Brain microvascular endothelial cell (primary cell): ENCODE measurements at regions not wholly inside any gene's neighbourhood (a gene's known extent, or its start where the extent isn't known, plus 50 kb on each side); places are given as distances from the start of the nearest gene placed in this dataset.

Experiments used
- DNase-seq: peaks from one replicate; pipeline ENCODE4 v3.0.0-alpha.2; 2020
- H3K27ac ChIP-seq: fragments of 250-450 bp; sonication (Bioruptor Pico); 2 replicates; pipeline ENCODE4 v1.5.1; 2020; ENCODE audit warnings: mild to moderate bottlenecking, moderate library complexity
- H3K27me3 ChIP-seq: fragments of 250-450 bp; sonication (Bioruptor Pico); replicated peaks from 2 replicates; pipeline ENCODE4 v1.5.1; 2020; ENCODE audit warnings: mild to moderate bottlenecking
- H3K36me3 ChIP-seq: fragments of 250-450 bp; sonication (Bioruptor Pico); replicated peaks from 2 replicates; pipeline ENCODE4 v1.5.1; 2020; ENCODE audit warnings: mild to moderate bottlenecking
- H3K4me3 ChIP-seq: 2 replicates; pipeline ENCODE4 v1.5.1; 2011; ENCODE audit warnings: low read depth, mild to moderate bottlenecking, control low read depth, low read length, moderate library complexity
- in situ Hi-C: cut with HindIII; loops from 2 replicates; pipeline ENCODE4 v1.10.0; 2017; ENCODE audit warnings: low sequenced_read_pairs, low pct_ligation_motif_present
- TF ChIP-seq, protein P1 (sequence below): IDR thresholded peaks from 2 replicates; pipeline ENCODE4 v1.5.1; 2011; ENCODE audit warnings: low read depth, mild to moderate bottlenecking, moderate library complexity, low read length, control low read depth, inconsistent platforms; ENCODE audit errors: missing control alignments

DNA sequence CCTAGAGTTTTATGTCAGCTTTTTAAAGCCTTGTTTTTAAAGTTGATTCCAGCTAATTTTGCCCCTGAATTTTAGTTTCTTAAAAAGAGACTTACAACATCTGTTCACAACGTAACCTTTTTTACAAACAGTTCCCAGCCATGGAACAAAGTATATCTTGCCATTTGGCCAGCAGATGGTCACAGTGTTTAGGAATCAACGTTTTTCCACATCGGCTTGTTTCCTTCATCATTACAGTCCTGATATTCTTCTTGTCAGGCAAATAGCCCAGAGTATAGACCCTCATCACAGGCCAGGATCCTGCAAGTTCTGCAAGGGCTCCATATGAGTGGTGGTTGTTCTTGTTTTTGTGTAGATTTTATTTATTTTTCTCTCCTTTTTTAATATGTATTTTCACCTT lies 341.7 kb upstream of the HTR1E start:
- H3K4me3 ChIP-seq = no peak overlapping the region
- H3K27ac ChIP-seq = no peak overlapping the region
- in situ Hi-C loops = no loop called here
- H3K27me3 ChIP-seq = no peaks in the 10 kb centered on the region
- H3K36me3 ChIP-seq = no peaks in the 10 kb centered on the region
- TF ChIP-seq, protein P1, sequence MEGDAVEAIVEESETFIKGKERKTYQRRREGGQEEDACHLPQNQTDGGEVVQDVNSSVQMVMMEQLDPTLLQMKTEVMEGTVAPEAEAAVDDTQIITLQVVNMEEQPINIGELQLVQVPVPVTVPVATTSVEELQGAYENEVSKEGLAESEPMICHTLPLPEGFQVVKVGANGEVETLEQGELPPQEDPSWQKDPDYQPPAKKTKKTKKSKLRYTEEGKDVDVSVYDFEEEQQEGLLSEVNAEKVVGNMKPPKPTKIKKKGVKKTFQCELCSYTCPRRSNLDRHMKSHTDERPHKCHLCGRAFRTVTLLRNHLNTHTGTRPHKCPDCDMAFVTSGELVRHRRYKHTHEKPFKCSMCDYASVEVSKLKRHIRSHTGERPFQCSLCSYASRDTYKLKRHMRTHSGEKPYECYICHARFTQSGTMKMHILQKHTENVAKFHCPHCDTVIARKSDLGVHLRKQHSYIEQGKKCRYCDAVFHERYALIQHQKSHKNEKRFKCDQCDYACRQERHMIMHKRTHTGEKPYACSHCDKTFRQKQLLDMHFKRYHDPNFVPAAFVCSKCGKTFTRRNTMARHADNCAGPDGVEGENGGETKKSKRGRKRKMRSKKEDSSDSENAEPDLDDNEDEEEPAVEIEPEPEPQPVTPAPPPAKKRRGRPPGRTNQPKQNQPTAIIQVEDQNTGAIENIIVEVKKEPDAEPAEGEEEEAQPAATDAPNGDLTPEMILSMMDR = no peak
- no peak for DNase-seq

DNA sequence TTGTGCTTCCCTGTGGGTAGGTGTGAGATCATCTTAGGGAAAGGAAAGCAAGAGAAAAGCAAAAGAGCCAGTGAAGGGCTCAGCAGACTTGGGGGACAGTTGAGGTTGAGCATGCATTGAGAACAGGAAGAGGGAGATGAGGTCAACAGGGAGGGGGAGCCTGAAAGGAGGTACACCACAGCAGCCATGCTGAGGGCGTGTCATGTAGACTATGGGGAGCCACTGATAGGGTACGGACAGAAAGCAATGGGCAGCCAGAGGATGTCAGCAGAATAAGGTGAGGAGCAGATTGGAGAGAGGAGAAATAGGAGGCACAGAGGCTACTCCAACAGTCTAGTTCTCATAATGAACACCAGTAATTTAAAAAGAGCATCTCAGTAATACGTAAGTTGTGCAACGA lies 351.1 kb upstream of the HTR1E start:
- DNase-seq = no peak
- TF ChIP-seq, protein P1 = no peak
- H3K36me3 ChIP-seq = no peaks in the 10 kb centered on the region
- H3K4me3 ChIP-seq = no peak overlapping the region
- no peak overlapping the region for H3K27ac ChIP-seq
- no peaks in the 10 kb centered on the region for H3K27me3 ChIP-seq
- in situ Hi-C loops = no loop called here

DNA sequence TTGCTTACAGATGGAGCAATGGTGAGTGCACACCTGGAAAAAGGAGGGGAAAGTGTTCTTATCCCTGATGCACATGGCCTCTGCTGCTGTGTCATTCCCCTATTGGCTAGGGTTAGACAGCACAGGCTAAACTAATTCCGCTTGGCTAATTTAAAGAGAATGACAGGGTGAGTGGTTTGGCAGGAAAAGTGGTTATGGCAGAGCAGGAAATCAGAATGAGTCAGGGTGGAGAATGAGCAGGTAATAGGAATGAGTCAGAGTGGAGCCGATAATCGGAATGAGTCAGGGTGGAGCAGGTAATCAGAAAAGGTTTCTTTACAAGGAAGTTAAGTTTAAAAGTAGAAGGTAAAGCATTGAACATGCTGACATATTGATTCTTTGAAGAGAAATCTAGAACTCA lies 355.5 kb upstream of the HTR1E start:
- Histone ChIP-seq H3K27ac (no peak overlapping the region), H3K4me3 (no peak overlapping the region), H3K36me3 (no peaks in the 10 kb centered on the region), H3K27me3 (no peaks in the 10 kb centered on the region)
- no peak for DNase-seq
- TF ChIP-seq, protein P1 = no peak
- in situ Hi-C loops = no loop called here

DNA sequence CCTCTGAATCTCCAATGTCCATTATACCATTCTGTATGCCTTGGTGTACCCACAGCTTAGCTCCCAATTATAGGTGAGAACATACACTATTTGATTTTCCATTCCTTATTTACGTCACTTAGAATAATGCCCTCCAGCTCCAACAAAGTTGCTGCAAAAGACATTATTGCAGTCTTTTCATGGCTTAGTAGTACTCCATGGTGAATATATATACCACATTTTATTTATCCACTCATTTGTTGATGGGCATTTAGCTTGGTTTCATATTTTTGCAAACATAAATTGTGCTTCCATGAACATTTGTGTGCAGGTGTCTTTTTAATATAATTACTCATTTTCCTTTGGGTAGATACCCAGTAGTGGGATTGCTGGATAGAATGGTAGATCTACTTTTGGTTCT lies 374.1 kb upstream of the HTR1E start:
- TF ChIP-seq, protein P1 = no peak
- H3K27ac ChIP-seq = no peak overlapping the region
- H3K36me3 ChIP-seq = no peaks in the 10 kb centered on the region
- no peak for DNase-seq
- no peaks in the 10 kb centered on the region for H3K27me3 ChIP-seq
- in situ Hi-C loops = no loop called here
- H3K4me3 ChIP-seq = no peak overlapping the region

DNA sequence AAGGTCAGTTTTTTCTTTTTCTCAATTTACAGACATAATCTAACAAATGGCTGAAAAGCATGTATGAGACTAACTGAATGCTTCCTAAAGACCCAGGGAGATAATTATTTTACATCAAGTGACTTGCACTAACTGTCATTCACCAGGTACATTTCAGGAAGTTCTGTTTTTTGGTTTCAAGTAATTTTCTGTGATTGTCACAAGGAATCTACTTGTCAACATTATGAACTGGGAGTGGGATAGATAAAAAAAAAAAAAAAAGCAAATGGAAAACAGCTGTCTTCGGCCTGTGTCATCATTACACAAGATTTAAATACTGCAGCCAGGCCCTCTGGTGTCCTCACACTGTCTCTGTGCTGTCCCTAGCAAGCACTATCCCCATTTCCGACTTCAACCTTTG lies 379.0 kb upstream of the HTR1E start:
- TF ChIP-seq, protein P1 = no peak
- Histone ChIP-seq H3K4me3 (no peak overlapping the region), H3K27me3 (no peaks in the 10 kb centered on the region), H3K36me3 (no peaks in the 10 kb centered on the region), H3K27ac (no peak overlapping the region)
- in situ Hi-C loops = no loop called here
- no peak for DNase-seq

DNA sequence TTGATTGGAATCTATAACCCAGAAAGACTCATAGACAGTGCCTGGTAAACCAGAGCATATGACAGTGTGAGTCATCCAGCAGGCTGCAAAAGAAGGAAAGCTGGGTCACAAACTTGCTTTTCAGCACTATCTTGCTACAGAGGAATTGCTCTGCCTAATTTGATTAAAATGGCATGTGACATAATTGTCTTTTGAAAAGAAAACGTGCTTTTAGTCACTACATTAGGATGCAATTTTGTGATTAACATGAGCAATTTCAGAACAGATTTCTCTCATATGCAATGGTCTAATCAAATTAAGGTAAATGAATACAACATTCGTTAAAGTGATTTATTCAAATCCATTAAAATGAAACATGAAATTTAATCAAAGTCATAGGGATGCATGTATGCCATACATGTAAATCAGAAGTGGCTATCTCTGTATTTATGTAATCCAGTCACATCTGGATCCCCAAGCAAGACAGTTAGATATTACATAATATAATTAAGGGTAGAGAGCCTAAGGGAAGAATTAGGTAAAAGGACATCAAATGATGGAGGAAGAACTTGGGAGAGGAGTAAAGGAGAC lies 400.0 kb upstream of the HTR1E start:
- Histone ChIP-seq H3K27ac (no peak overlapping the region), H3K27me3 (no peaks in the 10 kb centered on the region), H3K4me3 (no peak overlapping the region), H3K36me3 (no peaks in the 10 kb centered on the region)
- DNase-seq = no peak
- TF ChIP-seq, protein P1 = no peak
- in situ Hi-C loops = no loop called here
